Fibroblast of mammary gland (primary cell): ENCODE measurements at regions not wholly inside any gene's neighbourhood (a gene's known extent, or its start where the extent isn't known, plus 50 kb on each side); places are given as distances from the start of the nearest gene placed in this dataset.

ENCODE experiments used
- DNase-seq: peaks from one replicate; pipeline ENCODE4 v3.0.0-alpha.2; 2010; ENCODE audit warnings: low read depth
- H3K4me3 ChIP-seq: 2 replicates; pipeline ENCODE4 v1.5.1; 2011; ENCODE audit warnings: low read depth, mild to moderate bottlenecking, low read length, moderate library complexity; ENCODE audit not compliant: control insufficient read depth
- TF ChIP-seq, protein P1 (sequence below): conservative IDR thresholded peaks from 2 replicates; pipeline ENCODE4 v1.5.1; 2011; ENCODE audit warnings: low read depth, low read length, inconsistent platforms; ENCODE audit not compliant: control insufficient read depth, insufficient read depth

- no peak overlapping the region for H3K4me3 ChIP-seq
- TF ChIP-seq, protein P1, sequence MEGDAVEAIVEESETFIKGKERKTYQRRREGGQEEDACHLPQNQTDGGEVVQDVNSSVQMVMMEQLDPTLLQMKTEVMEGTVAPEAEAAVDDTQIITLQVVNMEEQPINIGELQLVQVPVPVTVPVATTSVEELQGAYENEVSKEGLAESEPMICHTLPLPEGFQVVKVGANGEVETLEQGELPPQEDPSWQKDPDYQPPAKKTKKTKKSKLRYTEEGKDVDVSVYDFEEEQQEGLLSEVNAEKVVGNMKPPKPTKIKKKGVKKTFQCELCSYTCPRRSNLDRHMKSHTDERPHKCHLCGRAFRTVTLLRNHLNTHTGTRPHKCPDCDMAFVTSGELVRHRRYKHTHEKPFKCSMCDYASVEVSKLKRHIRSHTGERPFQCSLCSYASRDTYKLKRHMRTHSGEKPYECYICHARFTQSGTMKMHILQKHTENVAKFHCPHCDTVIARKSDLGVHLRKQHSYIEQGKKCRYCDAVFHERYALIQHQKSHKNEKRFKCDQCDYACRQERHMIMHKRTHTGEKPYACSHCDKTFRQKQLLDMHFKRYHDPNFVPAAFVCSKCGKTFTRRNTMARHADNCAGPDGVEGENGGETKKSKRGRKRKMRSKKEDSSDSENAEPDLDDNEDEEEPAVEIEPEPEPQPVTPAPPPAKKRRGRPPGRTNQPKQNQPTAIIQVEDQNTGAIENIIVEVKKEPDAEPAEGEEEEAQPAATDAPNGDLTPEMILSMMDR, result no peak
- no peak for DNase-seq
Observed at GRCh38 chr15:81948222-81948621, 97.6 kb downstream of the MEX3B start.

- TF ChIP-seq, protein P1, result no peak
- DNase-seq, result no peak
- no peak overlapping the region for H3K4me3 ChIP-seq
Observed at GRCh38 chr15:81947548-81947947, 98.3 kb downstream of the MEX3B start.

GRCh38 chr15:81945014-81945615 lies 100.7 kb downstream of the MEX3B start:
- no peak for DNase-seq
- TF ChIP-seq, protein P1, result no peak
- H3K4me3 ChIP-seq, result no peak overlapping the region

- no peak for DNase-seq
Observed at GRCh38 chr15:81942655-81943195, 103.1 kb downstream of the MEX3B start.

GRCh38 chr15:81942157-81942556 lies 103.7 kb downstream of the MEX3B start:
- TF ChIP-seq, protein P1, result no peak
- no peak overlapping the region for H3K4me3 ChIP-seq
- DNase-seq, result no peak

More at GRCh38 chr15:81942655-81943195, 103.1 kb downstream of the MEX3B start:
- no peak overlapping the region for H3K4me3 ChIP-seq
- TF ChIP-seq, protein P1, result no peak

- TF ChIP-seq, protein P1, result no peak
- no peak overlapping the region for H3K4me3 ChIP-seq
- DNase-seq, result no peak
Observed at GRCh38 chr15:81941479-81941878, 104.3 kb downstream of the MEX3B start.
